Neural progenitor cell (in vitro differentiated cells): ENCODE measurements at regions not wholly inside any gene's neighbourhood (a gene's known extent, or its start where the extent isn't known, plus 50 kb on each side); places are given as distances from the start of the nearest gene placed in this dataset.

Experiments used
- DNase-seq: peaks from one replicate; pipeline ENCODE4 v3.0.0-alpha.2; 2016; ENCODE audit warnings: low spot score
- H2AFZ ChIP-seq: fragments of 200-600 bp; sonication (generic); replicated peaks from 2 replicates; pipeline ENCODE4 v1.6.1; 2016; ENCODE audit warnings: antibody characterized with exemption
- H3F3A ChIP-seq: fragments of 200-600 bp; sonication (generic); 2 replicates; pipeline ENCODE4 v1.6.1; 2016; ENCODE audit warnings: antibody characterized with exemption, low read depth
- H3K27ac ChIP-seq: fragments of 200-600 bp; sonication (generic); 2 replicates; pipeline ENCODE4 v1.5.1; 2016; ENCODE audit warnings: mild to moderate bottlenecking
- H3K27me3 ChIP-seq: fragments of 200-600 bp; sonication (generic); 2 replicates; pipeline ENCODE4 v1.6.1; 2016; ENCODE audit warnings: mild to moderate bottlenecking, moderate library complexity
- H3K36me3 ChIP-seq: fragments of 200-600 bp; sonication (generic); 2 replicates; pipeline ENCODE4 v1.5.1; 2016
- H3K4me1 ChIP-seq: fragments of 200-600 bp; sonication (generic); 2 replicates; pipeline ENCODE4 v1.6.1; 2016; ENCODE audit warnings: mixed run types
- H3K4me2 ChIP-seq: fragments of 200-600 bp; sonication (generic); 2 replicates; pipeline ENCODE4 v1.6.1; 2016
- H3K4me3 ChIP-seq: fragments of 200-600 bp; sonication (generic); 2 replicates; pipeline ENCODE4 v1.5.1; 2016
- H3K79me2 ChIP-seq: fragments of 200-600 bp; sonication (generic); 2 replicates; pipeline ENCODE4 v1.6.1; 2016; ENCODE audit warnings: low read depth
- H3K9ac ChIP-seq: fragments of 200-600 bp; sonication (generic); 2 replicates; pipeline ENCODE4 v1.6.1; 2016
- H3K9me3 ChIP-seq: fragments of 200-600 bp; sonication (generic); 2 replicates; pipeline ENCODE4 v1.5.1; 2016; ENCODE audit warnings: low read depth
- H4K20me1 ChIP-seq: fragments of 200-600 bp; sonication (generic); 2 replicates; pipeline ENCODE4 v1.6.1; 2016; ENCODE audit warnings: low read depth
- H3K27ac Mint-ChIP-seq: 3 replicates; pipeline ENCODE4 v1.8.0; 2021; ENCODE audit warnings: mixed read lengths
- H3K27me3 Mint-ChIP-seq: 2 replicates; pipeline ENCODE4 v1.8.0; 2022; ENCODE audit warnings: low read depth, mild to moderate bottlenecking, inconsistent platforms, moderate library complexity, mixed read lengths; ENCODE audit not compliant: insufficient read depth
- H3K36me3 Mint-ChIP-seq: 3 replicates; pipeline ENCODE4 v1.8.0; 2021; ENCODE audit warnings: mixed read lengths
- H3K4me1 Mint-ChIP-seq: 3 replicates; pipeline ENCODE4 v1.8.0; 2021; ENCODE audit warnings: mixed read lengths
- H3K4me3 Mint-ChIP-seq: 3 replicates; pipeline ENCODE4 v1.8.0; 2021; ENCODE audit warnings: mild to moderate bottlenecking, moderate library complexity, mixed read lengths
- H3K9me3 Mint-ChIP-seq: 3 replicates; pipeline ENCODE4 v1.8.0; 2020; ENCODE audit warnings: mixed read lengths
- EZH2 ChIP-seq: fragments of 200-600 bp; sonication (generic); IDR thresholded peaks from 2 replicates; pipeline ENCODE4 v1.6.1; 2017; ENCODE audit warnings: antibody characterized with exemption, mild to moderate bottlenecking, moderate library complexity
- EZH2phosphoT487 ChIP-seq: fragments of 200-600 bp; sonication (generic); IDR thresholded peaks from 2 replicates; pipeline ENCODE4 v1.6.1; 2017; ENCODE audit warnings: antibody characterized with exemption
- TF ChIP-seq, protein P1 (sequence below): fragments of 200-600 bp; sonication (generic); IDR thresholded peaks from 2 replicates; pipeline ENCODE4 v1.5.1; 2017; ENCODE audit warnings: antibody characterized with exemption, mild to moderate bottlenecking

DNA sequence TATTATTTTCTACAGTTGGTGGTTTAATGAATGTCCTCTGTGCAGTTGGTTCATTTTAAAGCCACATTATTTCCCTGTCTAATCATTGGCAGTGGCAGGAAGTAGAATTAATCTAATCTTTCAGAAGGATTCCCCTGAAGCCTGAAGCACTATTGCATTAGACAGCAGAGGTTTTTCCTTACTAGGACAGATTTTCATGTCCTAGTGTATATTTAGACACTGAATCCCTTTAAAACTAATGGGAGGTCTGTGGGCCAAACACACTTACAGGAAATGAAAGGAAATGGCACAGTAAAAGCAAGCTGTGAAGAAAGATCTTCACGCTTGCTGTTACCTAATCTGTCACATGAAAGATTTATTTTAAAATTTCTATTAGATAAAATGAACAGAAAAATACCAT is 165.2 kb downstream of the SLC39A8 start:
- DNase-seq: no peak
- H3K79me2 ChIP-seq: no peaks in the 10 kb centered on the region
- Mint-ChIP-seq H3K36me3 (no peaks in the 10 kb centered on the region), H3K27ac (no peak overlapping the region), H3K9me3 (no peaks in the 10 kb centered on the region), H3K4me1 (no peaks in the 10 kb centered on the region), H3K4me3 (no peak overlapping the region), H3K27me3 (peaks cover 6% of the 10 kb centered on the region)
- H3K27me3 ChIP-seq: no peaks in the 10 kb centered on the region
- no peak overlapping the region for H3K27ac ChIP-seq
- H3K4me3 ChIP-seq: no peak overlapping the region
- no peaks in the 10 kb centered on the region for H3K9me3 ChIP-seq
- no peaks in the 10 kb centered on the region for H3F3A ChIP-seq
- H3K9ac ChIP-seq: no peak overlapping the region
- no peaks in the 10 kb centered on the region for H3K4me1 ChIP-seq
- no peaks in the 10 kb centered on the region for H3K36me3 ChIP-seq
- H4K20me1 ChIP-seq: no peaks in the 10 kb centered on the region
- no peak for TF ChIP-seq EZH2
- TF ChIP-seq, protein P1, sequence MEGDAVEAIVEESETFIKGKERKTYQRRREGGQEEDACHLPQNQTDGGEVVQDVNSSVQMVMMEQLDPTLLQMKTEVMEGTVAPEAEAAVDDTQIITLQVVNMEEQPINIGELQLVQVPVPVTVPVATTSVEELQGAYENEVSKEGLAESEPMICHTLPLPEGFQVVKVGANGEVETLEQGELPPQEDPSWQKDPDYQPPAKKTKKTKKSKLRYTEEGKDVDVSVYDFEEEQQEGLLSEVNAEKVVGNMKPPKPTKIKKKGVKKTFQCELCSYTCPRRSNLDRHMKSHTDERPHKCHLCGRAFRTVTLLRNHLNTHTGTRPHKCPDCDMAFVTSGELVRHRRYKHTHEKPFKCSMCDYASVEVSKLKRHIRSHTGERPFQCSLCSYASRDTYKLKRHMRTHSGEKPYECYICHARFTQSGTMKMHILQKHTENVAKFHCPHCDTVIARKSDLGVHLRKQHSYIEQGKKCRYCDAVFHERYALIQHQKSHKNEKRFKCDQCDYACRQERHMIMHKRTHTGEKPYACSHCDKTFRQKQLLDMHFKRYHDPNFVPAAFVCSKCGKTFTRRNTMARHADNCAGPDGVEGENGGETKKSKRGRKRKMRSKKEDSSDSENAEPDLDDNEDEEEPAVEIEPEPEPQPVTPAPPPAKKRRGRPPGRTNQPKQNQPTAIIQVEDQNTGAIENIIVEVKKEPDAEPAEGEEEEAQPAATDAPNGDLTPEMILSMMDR: no peak
- TF ChIP-seq EZH2phosphoT487: no peak
- H3K4me2 ChIP-seq: no peak overlapping the region
- no peak overlapping the region for H2AFZ ChIP-seq

GRCh38 chr4:102174719-102175189 is 170.5 kb downstream of the SLC39A8 start:
- Mint-ChIP-seq H3K4me1 (peaks cover 3% of the 10 kb centered on the region), H3K36me3 (no peaks in the 10 kb centered on the region), H3K9me3 (no peaks in the 10 kb centered on the region), H3K27me3 (no peaks in the 10 kb centered on the region), H3K27ac (no peak overlapping the region), H3K4me3 (no peak overlapping the region)
- no peak for DNase-seq
- H3F3A ChIP-seq: no peaks in the 10 kb centered on the region
- H3K9me3 ChIP-seq: no peaks in the 10 kb centered on the region
- H3K27me3 ChIP-seq: no peaks in the 10 kb centered on the region
- H3K4me3 ChIP-seq: no peak overlapping the region
- no peaks in the 10 kb centered on the region for H3K36me3 ChIP-seq
- H3K4me1 ChIP-seq: peaks cover 7% of the 10 kb centered on the region
- H3K79me2 ChIP-seq: no peaks in the 10 kb centered on the region
- no peak overlapping the region for H3K9ac ChIP-seq
- H2AFZ ChIP-seq: no peak overlapping the region
- no peak overlapping the region for H3K27ac ChIP-seq
- H3K4me2 ChIP-seq: no peak overlapping the region
- no peak for TF ChIP-seq EZH2phosphoT487
- H4K20me1 ChIP-seq: no peaks in the 10 kb centered on the region

DNA sequence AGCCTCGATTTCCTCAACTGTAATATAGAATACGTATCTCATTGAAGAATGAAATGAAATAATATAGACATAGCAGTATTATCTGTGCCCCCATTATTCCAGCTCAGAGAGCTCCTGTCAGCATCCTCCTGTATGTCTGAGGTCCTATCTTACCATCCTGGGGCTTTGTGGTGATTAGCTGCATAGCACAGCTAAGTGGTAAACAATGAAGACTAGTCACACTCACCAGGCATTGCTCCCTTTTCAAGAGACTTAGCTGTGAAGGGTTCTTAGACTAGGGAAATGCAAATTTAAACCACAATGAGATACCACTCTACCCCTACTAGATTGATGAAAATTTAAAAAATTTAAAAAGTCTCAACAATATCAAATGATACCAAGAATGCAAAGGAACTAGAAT is 172.9 kb downstream of the SLC39A8 start:
- H3K9me3 ChIP-seq: no peaks in the 10 kb centered on the region
- H3K4me1 ChIP-seq: peaks cover 7% of the 10 kb centered on the region
- H3K27me3 Mint-ChIP-seq: no peaks in the 10 kb centered on the region
- DNase-seq: peak; percentile 68
- no peak overlapping the region for H3K27ac Mint-ChIP-seq
- no peaks in the 10 kb centered on the region for H3K36me3 ChIP-seq
- H3K9me3 Mint-ChIP-seq: no peaks in the 10 kb centered on the region
- TF ChIP-seq, protein P1: no peak
- TF ChIP-seq EZH2 (no peak), EZH2phosphoT487 (no peak)
- H3K27ac ChIP-seq: no peak overlapping the region
- H3K27me3 ChIP-seq: no peaks in the 10 kb centered on the region
- no peak overlapping the region for H3K9ac ChIP-seq
- H3F3A ChIP-seq: no peaks in the 10 kb centered on the region
- H2AFZ ChIP-seq: no peak overlapping the region
- H4K20me1 ChIP-seq: no peaks in the 10 kb centered on the region
- no peak overlapping the region for H3K4me3 ChIP-seq
- H3K4me1 Mint-ChIP-seq: peaks cover 19% of the 10 kb centered on the region
- H3K4me2 ChIP-seq: no peak overlapping the region
- H3K79me2 ChIP-seq: no peaks in the 10 kb centered on the region
- no peaks in the 10 kb centered on the region for H3K36me3 Mint-ChIP-seq
- no peak overlapping the region for H3K4me3 Mint-ChIP-seq

GRCh38 chr4:102170910-102171309 is 174.4 kb downstream of the SLC39A8 start:
- Histone ChIP-seq H3K27ac (no peak overlapping the region), H3K4me2 (no peak overlapping the region), H3K4me1 (peaks cover 7% of the 10 kb centered on the region), H4K20me1 (no peaks in the 10 kb centered on the region), H3K4me3 (no peak overlapping the region), H3K79me2 (no peaks in the 10 kb centered on the region), H3K27me3 (no peaks in the 10 kb centered on the region), H3F3A (no peaks in the 10 kb centered on the region), H3K36me3 (no peaks in the 10 kb centered on the region), H2AFZ (no peak overlapping the region), H3K9me3 (no peaks in the 10 kb centered on the region), H3K9ac (no peak overlapping the region)
- H3K36me3 Mint-ChIP-seq: no peaks in the 10 kb centered on the region
- no peaks in the 10 kb centered on the region for H3K27me3 Mint-ChIP-seq
- peaks cover 19% of the 10 kb centered on the region for H3K4me1 Mint-ChIP-seq
- TF ChIP-seq, protein P1: no peak
- no peak for TF ChIP-seq EZH2phosphoT487
- no peak for TF ChIP-seq EZH2
- DNase-seq: no peak
- H3K27ac Mint-ChIP-seq: no peak overlapping the region
- H3K9me3 Mint-ChIP-seq: peaks cover 10% of the 10 kb centered on the region
- no peak overlapping the region for H3K4me3 Mint-ChIP-seq
